Head of caudate nucleus (tissue), 42 donors: ENCODE measurements at regions not wholly inside any gene's neighbourhood (a gene's known extent, or its start where the extent isn't known, plus 50 kb on each side); places are given as distances from the start of the nearest gene placed in this dataset.

Experiments used
- DNase-seq, 42 donors: peaks; one replicate each; pipeline versions ENCODE4 v3.0.0 to v3.0.0-alpha.2; 2020 to 2021; ENCODE audit warnings: mixed read lengths in 7 of 42
- intact Hi-C: fragments of 100-400 bp; cut with DNase I; formaldehyde crosslinking; loops from one replicate; pipeline ENCODE4 v1.15.0; 2022

- no peak for DNase-seq
Measured at GRCh38 chr7:113825832-113826231, 93.0 kb downstream of the PPP1R3A start.

DNA sequence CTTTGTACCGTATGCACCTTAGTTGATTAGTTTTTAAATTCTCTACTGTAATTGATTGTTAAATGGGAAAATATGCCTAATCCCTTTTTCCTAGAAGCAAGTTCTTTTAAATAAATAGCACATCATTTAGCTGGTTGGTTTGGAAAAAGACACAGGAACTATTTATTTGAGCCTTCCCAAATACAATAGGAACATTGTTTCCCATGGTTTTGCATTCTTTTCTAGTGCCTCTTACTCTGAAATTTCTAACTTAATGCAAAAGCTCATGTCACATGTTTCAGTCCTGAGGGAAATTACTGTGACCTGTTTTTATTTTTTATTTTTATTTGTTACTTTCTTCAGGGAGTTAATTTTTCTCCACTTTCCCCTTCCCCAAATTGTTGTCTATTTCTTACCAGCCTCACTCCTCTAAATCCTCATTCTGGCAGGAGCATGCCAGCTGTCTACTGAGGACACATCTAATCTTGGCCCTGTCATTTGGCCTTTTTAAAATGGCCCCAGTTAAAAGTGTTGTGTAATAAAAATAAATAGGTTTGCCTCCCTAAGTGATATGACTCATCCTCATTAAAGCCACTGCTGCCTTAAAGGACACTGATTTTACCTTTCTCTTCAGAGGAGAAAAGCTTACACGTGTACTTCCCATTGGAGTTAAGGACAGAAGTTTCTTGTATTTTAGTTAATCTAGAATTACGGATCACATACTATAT lies 94.5 kb downstream of the PPP1R3A start:
- no peak for DNase-seq
- intact Hi-C loops = no loop called here

More at GRCh38 chr7:113825832-113826231, 93.0 kb downstream of the PPP1R3A start:
- intact Hi-C loops = no loop called here

GRCh38 chr7:113819474-113819873 lies 99.3 kb downstream of the PPP1R3A start:
- DNase-seq = no peak
- intact Hi-C loops = no loop called here

- no peak for DNase-seq
- intact Hi-C loops = no loop called here
Measured at GRCh38 chr7:113816639-113817038, 102.2 kb downstream of the PPP1R3A start.

GRCh38 chr7:113813471-113813870 lies 105.3 kb downstream of the PPP1R3A start:
- intact Hi-C loops = no loop called here
- no peak for DNase-seq

DNA sequence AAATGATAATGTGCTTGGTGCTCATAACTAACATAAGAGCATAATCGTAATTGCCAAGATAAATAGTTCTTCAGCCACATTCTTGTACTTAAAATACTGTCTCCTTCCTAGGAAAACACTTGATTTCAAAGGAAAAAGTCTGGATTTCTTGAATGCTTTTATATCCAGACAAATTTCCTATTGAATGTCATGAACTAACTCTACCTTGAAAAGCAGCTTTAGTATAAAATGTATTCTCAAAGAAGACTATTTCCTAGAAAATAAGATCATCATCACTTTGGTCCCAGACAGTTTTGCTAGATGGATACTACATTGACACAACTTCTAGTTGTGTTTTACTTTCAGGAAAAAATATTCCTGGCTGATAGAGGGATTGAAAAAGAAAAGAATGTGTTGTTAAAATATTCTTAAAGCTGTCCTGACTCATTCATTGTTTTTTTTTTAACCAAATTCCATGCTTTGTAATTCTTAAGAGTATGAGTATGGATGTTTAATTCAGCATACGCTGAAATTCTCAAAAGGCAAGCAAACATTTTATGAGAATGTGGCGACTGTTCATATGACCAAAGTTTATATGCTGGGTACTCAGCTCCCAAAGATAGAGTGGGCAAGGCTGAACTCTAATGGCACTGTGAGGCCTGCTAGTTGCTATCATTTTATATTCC lies 106.1 kb downstream of the PPP1R3A start:
- no peak for DNase-seq
- intact Hi-C loops = no loop called here

DNA sequence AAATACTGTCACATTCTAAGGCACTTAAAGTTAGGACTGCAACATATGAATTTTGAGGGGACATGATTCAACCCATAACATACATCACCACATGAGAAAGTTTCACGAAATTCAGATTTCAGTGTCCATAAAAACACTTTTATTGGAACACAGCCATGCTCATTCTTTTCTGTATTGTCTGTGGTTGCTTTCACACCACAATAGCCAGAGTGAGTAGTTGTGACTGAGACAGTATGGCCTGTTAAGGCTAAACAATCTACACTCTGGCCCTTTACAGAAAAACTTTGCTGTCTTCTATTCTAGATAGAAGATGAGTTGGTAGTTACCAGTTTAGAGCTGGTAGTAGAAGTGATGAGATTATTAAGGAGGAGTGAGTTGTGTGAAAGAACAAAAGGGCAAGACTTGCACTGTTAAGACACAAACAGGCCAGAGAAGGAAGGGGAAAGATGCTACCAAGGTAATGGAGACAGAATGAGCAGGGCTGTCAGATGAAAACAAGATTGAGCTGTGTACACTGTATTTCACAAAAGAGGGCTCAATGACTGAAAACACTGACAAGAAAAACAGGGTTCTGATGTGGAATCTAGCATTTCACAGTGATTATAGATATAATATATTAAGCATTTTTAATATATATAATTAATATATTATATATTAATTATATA lies 108.6 kb downstream of the PPP1R3A start:
- intact Hi-C loops = no loop called here

DNA sequence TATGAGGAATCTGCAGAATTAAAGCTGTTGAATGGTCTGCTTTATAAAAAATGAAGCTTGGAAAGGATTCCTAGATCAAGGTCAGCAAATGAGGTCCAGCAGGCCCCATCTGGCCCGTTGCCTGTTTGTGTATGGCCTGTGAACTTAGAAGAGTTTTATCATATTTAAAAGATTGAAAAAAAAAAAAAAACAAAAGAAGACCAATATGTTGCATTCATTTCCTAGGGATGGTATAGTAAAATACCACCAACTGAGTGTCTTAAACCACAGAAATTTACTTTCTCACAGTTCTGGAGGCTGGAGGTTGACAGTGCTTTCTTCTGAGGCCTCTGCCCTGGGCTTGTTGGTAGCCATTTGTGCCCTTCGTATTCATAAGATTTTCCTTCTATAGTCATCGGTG lies 109.2 kb downstream of the PPP1R3A start:
- DNase-seq = no peak
- intact Hi-C loops = no loop called here

More for the DNA sequence above, 108.6 kb downstream of the PPP1R3A start:
- no peak for DNase-seq

DNA sequence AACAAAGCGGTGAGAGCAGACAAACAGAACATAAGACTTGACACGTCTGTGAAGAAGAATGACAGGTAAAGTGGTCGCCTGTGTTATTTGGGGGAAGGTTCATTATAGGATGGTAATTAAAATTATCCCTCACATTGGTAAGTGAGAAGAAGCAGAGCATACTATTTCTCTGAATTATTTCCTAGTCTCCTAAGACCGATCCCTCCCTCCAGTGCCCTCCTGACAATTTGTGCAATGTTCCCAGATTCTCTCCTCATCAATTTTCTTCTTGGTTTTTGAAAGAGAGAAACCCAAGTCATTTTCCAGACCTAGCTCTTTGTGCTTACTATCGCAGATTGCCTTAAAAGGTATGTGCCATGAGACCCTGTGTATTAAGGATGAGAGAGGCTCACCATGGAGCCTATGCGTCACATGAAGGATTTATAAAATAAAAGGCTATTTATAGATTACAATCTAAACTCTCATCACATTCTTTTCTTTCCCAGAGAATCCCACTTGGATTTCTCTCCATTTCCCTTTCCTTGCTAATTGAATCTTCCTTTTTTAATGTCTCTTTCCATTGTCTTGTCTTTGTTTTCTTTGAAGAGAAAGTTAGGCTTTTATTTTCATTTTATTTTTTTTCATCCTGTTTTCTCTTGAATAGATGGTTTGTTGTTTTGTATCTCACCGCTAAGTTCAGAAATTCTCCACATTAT lies 112.0 kb downstream of the PPP1R3A start:
- intact Hi-C loops = no loop called here
- DNase-seq = no peak

DNA sequence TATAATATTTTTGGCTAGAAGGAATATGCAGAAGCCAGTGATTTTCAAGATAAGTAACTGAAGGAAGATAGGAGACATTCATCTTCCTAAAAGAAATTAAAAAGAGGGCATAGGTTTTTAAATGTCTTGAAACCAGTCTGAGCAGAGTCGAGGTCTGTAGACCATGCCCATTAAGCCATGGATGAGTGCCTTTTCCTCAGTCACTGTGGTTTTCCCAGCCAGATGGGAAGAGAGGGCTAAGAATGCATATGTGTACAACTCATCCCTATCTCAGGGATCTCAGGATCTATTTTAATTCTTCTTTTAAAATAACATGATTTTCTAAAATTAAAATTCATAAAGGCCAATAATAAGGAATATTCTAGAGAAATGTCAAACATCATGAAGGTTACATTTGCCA lies 112.8 kb downstream of the PPP1R3A start:
- intact Hi-C loops = no loop called here
- no peak for DNase-seq

GRCh38 chr7:113804475-113805095 lies 114.2 kb downstream of the PPP1R3A start:
- DNase-seq = no peak
- intact Hi-C loops = no loop called here

DNA sequence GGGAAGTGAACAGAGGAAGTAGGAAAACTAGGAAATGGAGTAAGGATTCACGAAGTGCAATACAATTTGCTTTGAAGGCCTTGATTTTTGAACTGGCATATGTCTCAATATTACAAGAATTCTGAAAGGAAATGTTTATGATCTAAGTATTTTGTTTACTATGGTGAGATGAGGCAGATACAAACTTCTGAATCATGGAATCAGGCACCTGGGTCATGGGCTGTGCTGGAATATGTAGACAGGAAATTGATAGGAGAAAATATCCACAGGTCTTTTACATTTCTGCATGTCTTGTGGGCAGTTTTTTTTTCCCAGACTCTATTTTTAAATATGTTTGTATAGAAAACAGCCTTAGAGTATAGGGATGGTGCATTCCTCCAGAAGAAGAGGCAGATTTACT lies 117.1 kb downstream of the PPP1R3A start:
- no peak for DNase-seq
- intact Hi-C loops = no loop called here

DNA sequence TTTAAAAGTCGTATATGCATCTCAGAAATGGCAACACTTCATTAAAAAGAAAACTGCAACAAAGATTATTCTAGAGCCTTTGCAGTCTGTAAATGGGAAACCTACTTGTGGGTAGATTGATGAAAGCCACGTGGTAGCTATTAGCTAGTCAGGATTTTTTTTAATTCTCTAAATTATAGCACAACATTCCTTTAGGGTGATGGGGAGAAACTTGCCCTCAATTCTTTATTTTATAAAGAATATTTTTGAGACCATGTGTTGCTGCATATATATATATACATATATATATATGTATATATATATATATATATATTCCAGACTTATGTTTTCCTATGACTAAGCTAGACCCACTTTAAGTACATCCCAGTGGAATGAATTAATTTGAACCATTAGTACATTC lies 118.0 kb downstream of the PPP1R3A start:
- no peak for DNase-seq
- intact Hi-C loops = no loop called here

GRCh38 chr7:113799896-113800295 lies 118.9 kb downstream of the PPP1R3A start:
- intact Hi-C loops = no loop called here
- no peak for DNase-seq

DNA sequence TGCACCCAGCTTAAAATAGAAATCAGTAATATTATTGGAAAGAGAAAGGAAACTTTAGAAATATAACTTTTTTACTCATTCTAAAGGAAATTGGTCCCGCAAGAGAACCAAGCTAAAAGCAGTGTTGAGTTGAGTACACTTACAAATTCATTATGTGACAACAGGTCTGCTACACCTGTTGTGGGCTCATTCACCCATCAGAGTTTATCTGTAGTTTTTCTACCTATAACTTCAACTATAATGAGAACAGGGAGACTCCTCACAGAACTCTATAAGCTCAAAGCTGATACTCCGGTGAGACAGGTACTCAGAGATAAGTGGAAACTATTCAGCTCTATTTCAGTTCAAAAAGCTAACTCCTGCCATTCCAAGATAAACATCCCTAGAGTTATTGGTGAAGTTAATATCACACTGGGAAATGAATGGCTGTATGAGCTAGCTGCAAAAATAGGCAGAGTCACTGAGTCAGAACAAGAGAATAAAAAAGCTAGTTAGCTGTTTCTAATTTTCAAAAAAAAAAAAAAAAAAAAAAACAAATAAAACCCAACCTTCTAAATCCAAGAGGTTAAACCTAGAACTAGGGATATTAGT lies 121.3 kb downstream of the PPP1R3A start:
- intact Hi-C loops = no loop called here
- no peak for DNase-seq

- no peak for DNase-seq
- intact Hi-C loops = no loop called here
Measured at GRCh38 chr7:113796557-113796956, 122.3 kb downstream of the PPP1R3A start.

GRCh38 chr7:113794573-113794972 lies 124.2 kb downstream of the PPP1R3A start:
- DNase-seq = no peak
- intact Hi-C loops = no loop called here

- intact Hi-C loops = no loop called here
- no peak for DNase-seq
Measured at GRCh38 chr7:113793171-113793570, 125.6 kb downstream of the PPP1R3A start.

GRCh38 chr7:113790025-113790424 lies 128.8 kb downstream of the PPP1R3A start:
- intact Hi-C loops = no loop called here
- DNase-seq = no peak
